ENCODE measurements at regions not wholly inside any gene's neighbourhood (a gene's known extent, or its start where the extent isn't known, plus 50 kb on each side); places are given as distances from the start of the nearest gene placed in this dataset.
A peak's percentile ranks its signal among the peaks of the same experiment; 100 is the strongest.
"Not testable (repeated sequence)": the region's sequence is repeated elsewhere in the genome, so short reads cannot be mapped to it uniquely, and the experiment has no call there.

- H3K9me3 Mint-ChIP-seq (ENCODE audit: unreplicated experiment): no peaks in the 10 kb centered on the region
- intact Hi-C loops (cut with micrococcal nuclease): no loop called here
- no peak overlapping the region for H3K4me3 Mint-ChIP-seq (ENCODE audit: unreplicated experiment)
- H3K27me3 Mint-ChIP-seq (ENCODE audit: insufficient read depth, unreplicated experiment): no peaks in the 10 kb centered on the region
- CTCF ChIA-PET: no interaction called here
- DNase-seq (ENCODE audit: unreplicated experiment): no peak
- BruUV-seq (replicated peaks): no TSS peak
- no peaks in the 10 kb centered on the region for H3K4me1 Mint-ChIP-seq (ENCODE audit: insufficient read depth, unreplicated experiment)
- no peak for TF ChIP-seq CTCF (IDR thresholded peaks at IDR 0.05; ENCODE audit: unreplicated experiment)
- POLR2A ChIA-PET: interaction anchor here (0.6 kb wide), 1 partner anchor 1836 kb away, joined by 4 read pairs; no protein-coding TSS in a partner anchor
- no peak overlapping the region for H3K27ac Mint-ChIP-seq (ENCODE audit: low read depth, unreplicated experiment)
- no peaks in the 10 kb centered on the region for H3K36me3 Mint-ChIP-seq (ENCODE audit: insufficient read depth, unreplicated experiment)
Measured at GRCh38 chr16:58999762-59000161, 265.6 kb upstream of the GOT2 start.

GRCh38 chr16:58992755-58993154, 258.6 kb upstream of the GOT2 start:
- BruUV-seq (replicated peaks); H3K36me3 Mint-ChIP-seq (ENCODE audit: insufficient read depth, unreplicated experiment); H3K27me3 Mint-ChIP-seq (ENCODE audit: insufficient read depth, unreplicated experiment); DNase-seq (ENCODE audit: unreplicated experiment); H3K4me1 Mint-ChIP-seq (ENCODE audit: insufficient read depth, unreplicated experiment); CTCF ChIA-PET; intact Hi-C loops (cut with micrococcal nuclease); H3K4me3 Mint-ChIP-seq (ENCODE audit: unreplicated experiment); H3K27ac Mint-ChIP-seq (ENCODE audit: low read depth, unreplicated experiment): not testable (repeated sequence)
- peaks cover 30% of the 10 kb centered on the region for H3K9me3 Mint-ChIP-seq (ENCODE audit: unreplicated experiment)
- POLR2A ChIA-PET: interaction anchor here (0.7 kb wide), 1 partner anchor 1200 kb away, joined by 3 read pairs; no protein-coding TSS in a partner anchor

- H3K27me3 Mint-ChIP-seq (ENCODE audit: insufficient read depth, unreplicated experiment); DNase-seq (ENCODE audit: unreplicated experiment); H3K4me3 Mint-ChIP-seq (ENCODE audit: unreplicated experiment); H3K36me3 Mint-ChIP-seq (ENCODE audit: insufficient read depth, unreplicated experiment); BruUV-seq (replicated peaks); H3K27ac Mint-ChIP-seq (ENCODE audit: low read depth, unreplicated experiment); CTCF ChIA-PET; H3K4me1 Mint-ChIP-seq (ENCODE audit: insufficient read depth, unreplicated experiment); intact Hi-C loops (cut with micrococcal nuclease): not testable (repeated sequence)
- POLR2A ChIA-PET: interaction anchor here (0.7 kb wide), 1 partner anchor 10 kb away, joined by 3 read pairs; no protein-coding TSS in a partner anchor
- peaks cover 16% of the 10 kb centered on the region for H3K9me3 Mint-ChIP-seq (ENCODE audit: unreplicated experiment)
Measured at GRCh38 chr16:58983181-58983965, 249.3 kb upstream of the GOT2 start.

- no peaks in the 10 kb centered on the region for H3K9me3 Mint-ChIP-seq (ENCODE audit: unreplicated experiment)
- ChIA-PET CTCF (no interaction called here), POLR2A (no interaction called here)
- peaks cover 11% of the 10 kb centered on the region for H3K4me1 Mint-ChIP-seq (ENCODE audit: insufficient read depth, unreplicated experiment)
- H3K27ac Mint-ChIP-seq (ENCODE audit: low read depth, unreplicated experiment): no peak overlapping the region
- BruUV-seq (replicated peaks): no TSS peak
- no peak for TF ChIP-seq CTCF (IDR thresholded peaks at IDR 0.05; ENCODE audit: unreplicated experiment)
- peak; percentile 25 for DNase-seq (ENCODE audit: unreplicated experiment)
- H3K27me3 Mint-ChIP-seq (ENCODE audit: insufficient read depth, unreplicated experiment): no peaks in the 10 kb centered on the region
- intact Hi-C loops (cut with micrococcal nuclease): no loop called here
- H3K4me3 Mint-ChIP-seq (ENCODE audit: unreplicated experiment): peak overlapping the region; percentile 17
- no peaks in the 10 kb centered on the region for H3K36me3 Mint-ChIP-seq (ENCODE audit: insufficient read depth, unreplicated experiment)
Measured at GRCh38 chr16:58970775-58971174, 236.7 kb upstream of the GOT2 start.

- Mint-ChIP-seq H3K4me1 (ENCODE audit: insufficient read depth, unreplicated experiment) (no peaks in the 10 kb centered on the region), H3K27ac (ENCODE audit: low read depth, unreplicated experiment) (no peak overlapping the region), H3K9me3 (ENCODE audit: unreplicated experiment) (no peaks in the 10 kb centered on the region), H3K27me3 (ENCODE audit: insufficient read depth, unreplicated experiment) (peaks cover 10% of the 10 kb centered on the region), H3K4me3 (ENCODE audit: unreplicated experiment) (no peak overlapping the region), H3K36me3 (ENCODE audit: insufficient read depth, unreplicated experiment) (no peaks in the 10 kb centered on the region)
- no peak for TF ChIP-seq CTCF (IDR thresholded peaks at IDR 0.05; ENCODE audit: unreplicated experiment)
- ChIA-PET POLR2A (no interaction called here), CTCF (no interaction called here)
- BruUV-seq (replicated peaks): no TSS peak
- DNase-seq (ENCODE audit: unreplicated experiment): no peak
- intact Hi-C loops (cut with micrococcal nuclease): no loop called here
Measured at GRCh38 chr16:58963479-58963878, 229.4 kb upstream of the GOT2 start.
